Prostate gland (tissue), 2 donors: ENCODE measurements at regions not wholly inside any gene's neighbourhood (a gene's known extent, or its start where the extent isn't known, plus 50 kb on each side); places are given as distances from the start of the nearest gene placed in this dataset.

Experiments used
- DNase-seq: peaks from one replicate; pipeline ENCODE4 v3.0.0-alpha.2; 2019; ENCODE audit warnings: low spot score
- H3K27ac ChIP-seq, 2 donors: fragments of 200-600 bp; sonication (generic); 2 replicates each; pipeline ENCODE4 v1.5.1; 2017 to 2019
- H3K27me3 ChIP-seq: fragments of 200-600 bp; sonication (generic); replicated peaks from 2 replicates; pipeline ENCODE4 v1.5.1; 2019; ENCODE audit not compliant: insufficient read depth
- H3K36me3 ChIP-seq, 2 donors: fragments of 200-600 bp; sonication (generic); 1 replicate in 1 of 2; 2 replicates in 1 of 2; pipeline versions ENCODE4 v1.5.1 to v1.8.1; 2017 to 2019
- H3K4me1 ChIP-seq: fragments of 200-600 bp; sonication (generic); replicated peaks from 2 replicates; pipeline ENCODE4 v1.5.1; 2019
- H3K4me3 ChIP-seq, 2 donors: fragments of 200-600 bp; sonication (generic); 2 replicates each; pipeline ENCODE4 v1.5.1; 2017 to 2019
- H3K9me3 ChIP-seq: fragments of 200-600 bp; sonication (generic); 2 replicates; pipeline ENCODE4 v1.5.1; 2017
- POLR2A ChIP-seq: fragments of 450-650 bp; IDR thresholded peaks from one replicate; pipeline ENCODE4 v1.6.1; 2016; ENCODE audit warnings: antibody characterized with exemption, mild to moderate bottlenecking
- POLR2AphosphoS5 ChIP-seq: sonication (generic); formaldehyde crosslinking; IDR thresholded peaks from one replicate; pipeline ENCODE4 v1.6.1; 2017; ENCODE audit warnings: antibody characterized with exemption
- WGBS: methylation state at CpG from one replicate; pipeline ENCODE4 v1.1.5; 2018; 5-methylcytosine and 5-hydroxymethylcytosine counted together
- intact Hi-C: fragments of 100-400 bp; cut with DNase I; formaldehyde crosslinking; loops from one replicate; pipeline ENCODE4 v1.14.2; 2022
- TF ChIP-seq, protein P1 (sequence below), 4 experiments: fragments of 200-600 bp in 2 of 4; fragments of 450-650 bp in 2 of 4; sonication (generic) in 2 of 4; IDR thresholded peaks; 1 replicate in 3 of 4; 2 replicates in 1 of 4; pipeline ENCODE4 v1.5.1; 2016 to 2019; ENCODE audit warnings: antibody characterized with exemption in 4 of 4, mild to moderate bottlenecking in 2 of 4, moderate library complexity in 2 of 4

DNA sequence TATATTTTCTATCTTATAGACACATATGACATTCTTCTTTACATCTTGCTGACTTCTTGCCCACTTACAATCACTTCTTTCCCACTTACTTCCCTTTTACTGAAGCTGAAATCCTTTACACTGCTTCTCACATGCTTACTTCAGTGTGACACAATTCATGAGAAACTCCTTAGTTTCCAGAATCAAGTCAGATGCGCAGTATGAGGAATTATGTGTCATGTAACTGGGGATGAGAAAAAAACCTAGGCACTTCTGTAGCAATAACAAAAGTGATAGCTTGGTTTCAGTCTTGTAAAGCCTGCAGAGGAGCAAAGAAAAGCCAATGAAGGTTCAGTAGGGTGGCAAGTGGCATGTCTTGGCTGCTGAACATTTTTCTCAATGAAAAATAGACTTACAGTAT, 566.2 kb upstream of the RGS18 start:
- no peak overlapping the region for H3K4me3 ChIP-seq
- intact Hi-C loops: no loop called here
- H3K27me3 ChIP-seq: no peaks in the 10 kb centered on the region
- WGBS: 95% methylated on average over 1 of the region's 1 CpG
- no peaks in the 10 kb centered on the region for H3K36me3 ChIP-seq
- TF ChIP-seq POLR2AphosphoS5 (no peak), POLR2A (no peak)
- TF ChIP-seq, protein P1, sequence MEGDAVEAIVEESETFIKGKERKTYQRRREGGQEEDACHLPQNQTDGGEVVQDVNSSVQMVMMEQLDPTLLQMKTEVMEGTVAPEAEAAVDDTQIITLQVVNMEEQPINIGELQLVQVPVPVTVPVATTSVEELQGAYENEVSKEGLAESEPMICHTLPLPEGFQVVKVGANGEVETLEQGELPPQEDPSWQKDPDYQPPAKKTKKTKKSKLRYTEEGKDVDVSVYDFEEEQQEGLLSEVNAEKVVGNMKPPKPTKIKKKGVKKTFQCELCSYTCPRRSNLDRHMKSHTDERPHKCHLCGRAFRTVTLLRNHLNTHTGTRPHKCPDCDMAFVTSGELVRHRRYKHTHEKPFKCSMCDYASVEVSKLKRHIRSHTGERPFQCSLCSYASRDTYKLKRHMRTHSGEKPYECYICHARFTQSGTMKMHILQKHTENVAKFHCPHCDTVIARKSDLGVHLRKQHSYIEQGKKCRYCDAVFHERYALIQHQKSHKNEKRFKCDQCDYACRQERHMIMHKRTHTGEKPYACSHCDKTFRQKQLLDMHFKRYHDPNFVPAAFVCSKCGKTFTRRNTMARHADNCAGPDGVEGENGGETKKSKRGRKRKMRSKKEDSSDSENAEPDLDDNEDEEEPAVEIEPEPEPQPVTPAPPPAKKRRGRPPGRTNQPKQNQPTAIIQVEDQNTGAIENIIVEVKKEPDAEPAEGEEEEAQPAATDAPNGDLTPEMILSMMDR (IDR thresholded peaks at IDR 0.05): no peak
- no peaks in the 10 kb centered on the region for H3K4me1 ChIP-seq
- no peak for DNase-seq
- no peaks in the 10 kb centered on the region for H3K9me3 ChIP-seq
- H3K27ac ChIP-seq: no peak overlapping the region

DNA sequence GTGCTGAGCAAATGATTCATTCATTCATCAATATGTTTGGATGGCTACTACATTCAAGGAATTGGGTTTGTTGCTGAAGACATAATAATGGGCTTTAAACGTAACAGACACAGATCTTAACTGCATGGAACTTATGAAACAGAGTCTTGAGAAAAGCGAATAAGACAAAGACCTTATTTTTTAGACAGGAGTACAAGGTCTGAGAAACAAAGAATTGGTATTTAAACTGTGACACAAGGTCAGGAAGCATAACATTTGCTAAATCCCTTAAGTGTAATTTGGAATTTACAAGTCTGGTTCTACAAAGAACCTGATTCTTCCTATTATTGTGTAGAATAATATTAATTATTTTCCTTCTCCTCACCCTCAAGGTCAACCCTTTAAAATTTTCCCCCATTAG, 565.4 kb upstream of the RGS18 start:
- DNase-seq: no peak
- H3K4me3 ChIP-seq: no peak overlapping the region
- 45% methylated on average over 2 of the region's 2 CpGs for WGBS
- H3K4me1 ChIP-seq: no peaks in the 10 kb centered on the region
- no peak overlapping the region for H3K27ac ChIP-seq
- no peaks in the 10 kb centered on the region for H3K9me3 ChIP-seq
- H3K27me3 ChIP-seq: no peaks in the 10 kb centered on the region
- no peaks in the 10 kb centered on the region for H3K36me3 ChIP-seq
- no peak for TF ChIP-seq POLR2AphosphoS5
- TF ChIP-seq, protein P1 (IDR thresholded peaks at IDR 0.05): no peak
- TF ChIP-seq POLR2A: no peak
- intact Hi-C loops: no loop called here

DNA sequence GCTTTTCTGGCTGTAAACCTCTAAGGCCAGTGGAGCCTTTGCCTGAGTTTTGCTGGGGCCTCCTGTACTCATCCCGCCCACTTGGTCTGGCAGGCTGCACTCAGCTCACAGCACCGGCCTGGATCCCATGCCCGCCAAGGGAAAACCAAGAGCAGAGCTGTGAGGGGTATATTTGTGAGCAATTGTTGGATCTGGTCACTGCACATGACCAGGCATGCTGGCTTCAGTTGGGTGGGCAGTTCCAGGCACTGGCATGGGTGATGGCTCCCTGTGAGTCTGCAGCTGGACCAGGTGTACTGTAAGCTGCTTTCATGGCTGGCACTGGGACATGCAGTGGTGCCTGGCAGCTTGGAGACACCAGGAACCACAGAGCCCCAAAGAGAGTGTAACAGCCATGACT, 563.1 kb upstream of the RGS18 start:
- H3K27ac ChIP-seq: no peak overlapping the region
- H3K4me3 ChIP-seq: no peak overlapping the region
- 81% methylated on average over 3 of the region's 3 CpGs for WGBS
- H3K27me3 ChIP-seq: no peaks in the 10 kb centered on the region
- no peaks in the 10 kb centered on the region for H3K4me1 ChIP-seq
- no peaks in the 10 kb centered on the region for H3K36me3 ChIP-seq
- no peaks in the 10 kb centered on the region for H3K9me3 ChIP-seq
- TF ChIP-seq, protein P1 (IDR thresholded peaks at IDR 0.05): no peak
- TF ChIP-seq POLR2AphosphoS5: no peak
- no peak for TF ChIP-seq POLR2A
- intact Hi-C loops: no loop called here
- no peak for DNase-seq

DNA sequence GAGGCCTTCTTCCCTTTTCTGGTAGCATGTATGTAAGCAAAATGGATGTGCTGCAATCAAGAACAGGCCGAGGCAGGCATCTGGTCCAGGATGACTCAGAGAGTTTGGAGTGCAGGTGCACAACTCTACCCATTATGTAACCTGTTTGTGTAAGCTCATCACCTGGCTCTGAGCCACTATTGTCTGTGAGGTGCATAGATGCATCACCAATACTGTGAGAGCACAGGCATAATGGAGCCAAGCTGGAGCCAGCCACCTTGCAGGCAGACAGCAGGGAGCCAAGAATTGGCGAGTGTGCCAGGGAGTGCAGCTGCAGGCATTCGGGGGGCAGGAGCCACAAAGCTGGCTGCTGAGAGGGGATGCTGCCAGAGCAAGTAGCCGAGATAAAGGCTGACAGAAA, 549.9 kb upstream of the RGS18 start:
- intact Hi-C loops: no loop called here
- Histone ChIP-seq H3K27ac (no peak overlapping the region), H3K27me3 (no peaks in the 10 kb centered on the region), H3K36me3 (no peaks in the 10 kb centered on the region), H3K4me1 (no peaks in the 10 kb centered on the region), H3K9me3 (no peaks in the 10 kb centered on the region), H3K4me3 (no peak overlapping the region)
- 49% methylated on average over 4 of the region's 4 CpGs for WGBS
- no peak for TF ChIP-seq POLR2AphosphoS5
- TF ChIP-seq POLR2A: no peak
- TF ChIP-seq, protein P1 (IDR thresholded peaks at IDR 0.05): no peak
- DNase-seq: no peak

DNA sequence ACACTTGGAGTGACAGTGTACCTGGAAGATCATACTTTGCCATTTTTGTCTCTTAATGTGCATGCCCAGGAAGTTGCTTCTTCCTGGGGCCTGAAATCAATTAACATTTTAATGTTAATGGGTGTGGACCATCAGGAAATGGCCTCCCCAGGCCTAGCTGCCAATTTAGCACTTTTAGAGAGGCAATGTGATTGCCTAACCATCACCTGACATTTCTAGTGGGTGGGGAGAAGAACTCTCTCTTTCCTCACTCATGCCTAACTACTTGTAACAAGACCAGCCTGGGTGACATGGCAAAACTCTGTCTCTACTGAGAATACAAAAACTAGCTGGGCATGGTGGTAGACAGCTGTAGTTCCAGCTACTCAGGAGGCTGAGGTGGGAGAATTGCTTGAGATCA, 549.0 kb upstream of the RGS18 start:
- intact Hi-C loops: no loop called here
- no peaks in the 10 kb centered on the region for H3K4me1 ChIP-seq

More for the DNA sequence above, 549.0 kb upstream of the RGS18 start:
- no peaks in the 10 kb centered on the region for H3K9me3 ChIP-seq
- no peaks in the 10 kb centered on the region for H3K36me3 ChIP-seq
- no peaks in the 10 kb centered on the region for H3K27me3 ChIP-seq
- no peak for DNase-seq
- no peak for TF ChIP-seq POLR2A
- TF ChIP-seq POLR2AphosphoS5: no peak
- TF ChIP-seq, protein P1 (IDR thresholded peaks at IDR 0.05): no peak
- no peak overlapping the region for H3K27ac ChIP-seq
- no peak overlapping the region for H3K4me3 ChIP-seq
